ENCODE measurements at regions not wholly inside any gene's neighbourhood (a gene's known extent, or its start where the extent isn't known, plus 50 kb on each side); places are given as distances from the start of the nearest gene placed in this dataset.
"Not testable (repeated sequence)": the region's sequence is repeated elsewhere in the genome, so short reads cannot be mapped to it uniquely, and the experiment has no call there.

GRCh38 chr10:55601690-55602478 is 759.2 kb downstream of the ZWINT start:
- TF ChIP-seq POLR2AphosphoS5, CTCF (IDR thresholded peaks at IDR 0.05): not testable (repeated sequence)
